ENCODE measurements at regions not wholly inside any gene's neighbourhood (a gene's known extent, or its start where the extent isn't known, plus 50 kb on each side); places are given as distances from the start of the nearest gene placed in this dataset.
"Not testable (repeated sequence)": the region's sequence is repeated elsewhere in the genome, so short reads cannot be mapped to it uniquely, and the experiment has no call there.

DNA sequence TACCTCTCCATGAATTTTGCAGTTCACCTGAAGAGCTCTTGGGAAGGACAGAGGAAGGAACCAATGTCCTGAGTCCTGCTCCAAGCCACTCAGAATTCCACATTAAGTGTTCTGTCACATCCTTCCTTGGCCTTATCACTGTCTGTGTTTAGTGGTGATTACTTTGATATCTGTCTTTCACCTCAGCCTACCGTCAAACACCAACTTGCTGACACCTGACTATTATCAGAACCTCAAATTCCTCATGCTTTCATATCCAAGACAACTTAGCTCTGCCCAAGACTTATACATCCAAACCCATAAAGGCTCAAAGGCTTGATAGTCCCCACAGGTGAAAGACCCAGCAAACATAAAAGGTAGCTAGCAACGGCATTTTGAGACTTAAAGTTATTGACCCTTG is 280.0 kb downstream of the MEX3B start:
- no peak for DNase-seq

DNA sequence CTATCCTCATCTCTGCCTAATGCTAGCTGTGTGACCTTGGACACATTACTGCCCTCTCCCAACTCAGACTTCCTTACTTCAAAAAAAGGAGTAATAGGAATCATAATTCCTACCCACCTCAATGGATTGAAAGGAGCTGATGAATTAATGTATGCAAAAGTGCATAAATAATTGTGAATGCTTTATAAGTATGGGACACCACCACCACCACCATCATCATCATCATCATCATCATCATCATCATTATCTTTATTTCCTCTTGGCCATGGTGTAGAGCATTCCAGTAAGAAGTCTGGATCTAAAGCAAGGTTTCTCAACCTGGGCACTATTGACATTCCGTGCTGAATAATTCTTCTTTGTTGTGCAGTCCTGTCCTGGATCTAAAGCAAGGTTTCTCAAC is 282.5 kb downstream of the MEX3B start:
- DNase-seq = no peak

DNA sequence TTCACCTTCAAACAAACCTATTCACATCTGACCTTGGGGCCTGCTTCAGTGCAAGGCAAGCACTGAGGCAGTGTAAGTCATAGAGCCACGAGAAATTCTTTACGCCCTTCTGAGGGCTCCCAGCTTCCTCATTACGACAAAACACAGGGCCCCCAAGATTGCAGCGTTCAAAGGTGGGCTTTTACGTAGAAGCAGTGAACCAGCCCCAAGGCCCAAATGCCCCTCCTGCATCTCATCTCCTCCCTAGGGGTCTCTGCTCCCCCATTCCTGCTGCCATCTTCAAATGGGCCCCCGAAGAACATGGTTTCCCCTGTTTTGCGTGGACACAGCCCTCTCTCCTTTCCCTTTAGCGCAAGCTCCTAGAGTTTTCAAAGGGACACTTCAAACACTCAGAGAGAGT is 285.1 kb downstream of the MEX3B start:
- no peak for DNase-seq

DNA sequence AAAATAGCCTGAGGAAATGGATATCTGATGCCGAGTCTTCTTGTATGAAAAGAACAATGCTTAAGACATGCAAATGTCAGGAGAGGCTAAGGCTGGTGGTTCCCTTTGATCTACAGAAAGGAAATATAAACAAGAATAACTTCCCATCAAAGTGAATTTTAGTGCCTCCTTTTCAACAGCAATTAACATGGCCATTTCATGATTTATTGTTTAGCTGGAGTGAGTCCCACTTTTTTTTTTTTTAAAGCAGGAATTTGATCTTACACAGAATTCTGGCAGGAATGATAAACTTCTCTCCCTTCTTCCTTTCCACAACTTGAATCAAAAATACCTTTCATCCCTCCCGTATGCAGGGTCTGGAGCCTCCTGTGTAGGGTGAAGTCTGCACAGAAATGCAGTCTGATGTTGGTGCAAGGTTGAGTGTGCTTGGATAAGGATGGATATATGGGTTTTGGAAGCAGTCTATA is 287.0 kb downstream of the MEX3B start:
- no peak for DNase-seq

DNA sequence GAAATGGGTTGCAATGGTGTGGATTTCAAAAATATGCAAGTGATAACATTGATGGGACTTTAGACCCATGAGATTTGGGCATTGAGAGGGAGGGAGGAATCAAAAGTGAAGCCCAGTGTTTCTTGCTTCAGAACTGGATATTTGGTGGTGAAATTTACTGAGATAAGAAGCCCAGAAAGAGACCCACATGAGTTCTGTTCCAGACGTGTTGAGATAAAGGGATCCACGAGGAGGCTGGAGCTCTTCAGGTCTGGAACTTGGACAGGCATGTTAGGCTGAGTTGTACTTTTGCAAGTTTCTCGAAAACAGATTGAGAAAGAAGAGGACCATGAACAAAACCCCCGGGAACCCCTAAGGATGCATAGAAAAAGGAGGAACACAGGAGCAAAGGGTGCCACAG is 290.2 kb downstream of the MEX3B start:
- DNase-seq = no peak

DNA sequence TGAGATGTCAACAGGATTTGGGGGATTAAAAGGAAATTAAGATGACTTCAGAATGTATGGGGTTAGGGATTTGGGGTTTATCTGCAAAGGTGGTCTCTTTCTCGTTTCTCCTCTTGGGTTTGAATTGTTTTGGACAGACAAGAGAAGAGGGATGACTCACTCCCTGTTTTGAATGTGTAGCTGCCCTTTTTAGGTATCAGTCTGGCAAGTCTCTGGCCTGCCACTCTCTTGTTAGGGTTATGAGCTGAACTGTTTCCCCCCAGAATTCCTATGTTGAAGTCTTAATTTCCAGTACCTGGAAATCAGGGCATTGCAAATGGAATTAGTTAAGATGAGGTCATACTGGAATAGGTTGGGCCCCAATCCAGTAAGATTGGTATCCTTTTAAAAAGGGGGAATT is 291.7 kb downstream of the MEX3B start:
- no peak for DNase-seq

DNA sequence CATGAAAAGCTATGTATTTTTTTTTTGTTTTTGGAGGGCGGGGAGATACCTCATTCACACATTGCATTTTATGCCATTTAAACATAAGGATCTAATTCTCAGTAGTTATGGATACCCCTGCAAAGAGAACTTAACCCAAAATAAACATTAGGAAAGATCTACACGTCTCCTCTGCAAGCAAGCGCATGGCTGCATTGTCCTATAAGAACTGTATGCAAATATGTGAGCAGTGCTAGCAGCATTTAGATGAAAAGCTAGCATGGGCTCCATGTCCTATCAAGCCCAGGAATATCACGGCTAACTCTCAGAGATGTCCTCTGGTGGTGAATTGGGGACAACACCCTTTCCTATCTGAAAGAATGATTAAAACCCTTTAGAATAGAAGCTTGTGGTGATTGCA is 292.8 kb downstream of the MEX3B start:
- DNase-seq = no peak

DNA sequence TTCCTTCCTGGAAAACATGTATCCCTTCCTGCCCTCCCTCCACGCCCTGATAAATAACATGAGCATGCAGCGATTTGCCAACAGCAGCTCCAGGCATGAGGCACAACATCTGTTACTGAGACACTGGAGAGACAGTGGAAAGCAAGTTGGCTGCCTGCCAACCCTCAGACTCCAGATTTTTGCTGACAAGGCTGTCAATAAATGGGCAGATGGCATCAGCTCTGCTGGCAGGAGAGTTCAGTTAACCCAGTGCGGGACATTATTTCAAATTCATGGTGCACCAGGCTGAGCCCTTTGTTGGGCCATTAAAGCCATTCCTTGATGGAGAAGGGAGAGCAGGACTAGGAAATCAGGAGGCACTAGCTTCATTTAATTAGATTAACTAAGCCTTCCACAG is 293.3 kb downstream of the MEX3B start:
- DNase-seq = no peak

DNA sequence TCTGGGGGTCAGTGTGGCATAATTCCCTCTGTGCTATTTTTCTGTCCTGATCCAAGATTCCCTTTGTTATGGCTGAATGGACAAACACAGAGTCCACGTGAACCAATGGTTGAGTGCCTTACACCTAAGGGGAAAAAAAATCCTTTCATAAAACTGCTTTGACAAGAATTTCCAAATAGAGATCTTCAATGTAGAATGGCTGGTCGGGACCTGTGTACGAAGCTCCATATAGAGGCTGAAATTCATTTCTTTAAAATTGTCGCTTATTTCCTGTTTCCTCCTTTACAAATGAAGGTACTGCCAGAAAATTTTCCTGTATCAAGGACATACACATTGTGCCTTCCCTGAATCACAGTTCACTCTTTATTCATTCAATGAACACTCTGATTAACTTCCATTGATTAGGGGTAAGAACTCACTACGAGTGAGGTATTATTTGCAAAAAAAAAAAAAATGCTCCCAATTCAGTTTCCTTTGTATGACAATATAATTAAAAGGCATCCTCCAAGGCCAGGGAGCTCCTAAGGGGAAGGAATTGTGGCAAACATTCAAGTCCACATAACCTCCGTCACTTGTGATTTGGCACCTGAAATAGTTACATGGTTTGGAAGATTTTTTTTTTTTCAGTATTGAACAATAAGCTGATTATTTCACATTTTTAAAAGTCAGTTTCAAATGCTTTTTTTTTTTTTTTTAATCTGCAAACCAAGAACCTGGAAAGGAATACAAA is 293.8 kb downstream of the MEX3B start:
- no peak for DNase-seq

DNA sequence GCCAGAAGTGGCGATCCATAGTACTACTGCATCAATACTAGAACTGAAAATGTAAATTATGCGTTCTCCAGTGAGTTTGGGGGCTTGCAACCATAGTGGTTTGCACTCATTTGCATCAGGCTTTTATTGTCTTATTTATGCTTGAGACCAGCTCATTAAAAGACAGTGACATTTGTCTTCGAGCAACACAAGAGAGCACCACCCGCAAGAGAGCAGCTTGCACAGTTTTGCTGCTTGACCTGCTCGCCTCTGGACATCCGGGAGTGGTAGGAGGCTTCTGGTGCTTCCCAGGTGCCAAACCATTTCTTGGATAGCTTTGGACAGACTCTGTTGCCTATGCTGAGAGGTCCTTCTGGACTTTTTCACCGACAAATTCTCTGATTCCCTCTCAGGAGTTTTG is 294.6 kb downstream of the MEX3B start:
- DNase-seq = no peak

DNA sequence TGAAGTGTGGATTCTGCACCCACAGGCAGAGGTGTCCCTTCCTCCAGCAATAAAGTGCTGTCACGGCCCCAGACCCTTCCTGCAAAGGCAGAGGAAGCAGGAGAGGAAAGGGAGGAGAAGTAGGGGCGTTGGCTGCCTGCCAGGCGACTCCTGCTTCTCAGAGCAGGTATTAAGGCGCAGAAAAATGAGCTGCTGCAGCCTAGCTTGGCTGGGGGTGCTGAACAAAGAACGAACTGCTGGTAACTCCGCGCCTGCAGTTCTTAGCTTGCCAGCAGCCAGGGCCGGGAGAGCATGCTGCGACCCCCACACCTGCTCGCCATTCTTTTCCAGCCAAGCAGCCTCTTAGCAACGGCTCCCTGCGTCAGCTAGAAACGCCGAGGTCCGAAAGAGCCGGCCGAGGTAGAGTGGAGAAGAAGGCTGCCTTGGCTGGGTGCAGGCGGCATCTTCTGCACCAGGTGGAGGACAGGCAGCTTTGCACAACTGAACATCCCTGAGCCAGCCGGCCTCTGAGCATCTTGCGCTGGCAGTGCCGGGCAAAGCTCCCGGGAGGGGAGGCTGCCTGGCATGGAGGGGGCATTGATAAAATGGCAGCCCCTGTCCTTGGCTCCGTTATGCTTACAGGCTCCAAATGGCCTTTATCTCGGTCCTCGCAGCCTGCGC is 296.0 kb downstream of the MEX3B start:
- no peak for DNase-seq

DNA sequence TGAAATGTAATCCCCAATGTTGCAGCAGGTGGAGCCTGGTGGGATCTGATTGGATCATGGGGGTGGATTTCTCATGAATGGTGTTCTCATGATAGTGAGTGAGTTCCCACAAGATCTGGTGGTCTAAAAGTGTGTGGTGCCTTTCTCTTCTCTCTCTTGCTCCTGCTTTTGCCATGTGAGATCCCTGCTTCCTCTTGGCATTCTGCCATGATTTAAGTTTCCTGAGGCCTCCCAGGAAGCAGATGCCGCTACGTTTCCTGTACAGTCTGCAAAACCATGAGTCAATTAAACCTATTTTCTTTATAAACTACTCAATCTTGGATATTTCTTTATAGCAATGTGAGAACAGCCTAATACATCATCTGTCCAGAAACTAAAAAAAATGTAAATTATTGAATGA is 298.3 kb downstream of the MEX3B start:
- no peak for DNase-seq

DNA sequence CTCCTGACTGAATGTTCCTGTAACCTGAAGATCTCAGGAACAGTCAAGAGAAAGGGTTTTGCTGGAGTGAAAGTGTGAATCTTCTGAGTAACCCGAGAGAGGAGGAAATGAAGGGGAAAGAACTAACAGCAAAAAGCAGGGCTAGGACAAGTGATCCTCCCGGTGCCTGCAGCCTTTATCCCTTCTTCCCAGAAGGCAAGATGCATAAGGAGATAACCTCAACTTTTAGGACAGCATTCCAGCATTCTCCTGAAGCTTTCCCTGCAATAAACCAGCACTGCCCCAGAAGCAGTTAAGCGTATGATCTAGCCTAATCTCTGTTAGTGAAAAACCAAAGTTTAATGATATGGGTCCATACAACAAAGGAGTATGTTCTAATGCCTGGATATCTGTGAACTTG is 298.8 kb downstream of the MEX3B start:
- DNase-seq = no peak

DNA sequence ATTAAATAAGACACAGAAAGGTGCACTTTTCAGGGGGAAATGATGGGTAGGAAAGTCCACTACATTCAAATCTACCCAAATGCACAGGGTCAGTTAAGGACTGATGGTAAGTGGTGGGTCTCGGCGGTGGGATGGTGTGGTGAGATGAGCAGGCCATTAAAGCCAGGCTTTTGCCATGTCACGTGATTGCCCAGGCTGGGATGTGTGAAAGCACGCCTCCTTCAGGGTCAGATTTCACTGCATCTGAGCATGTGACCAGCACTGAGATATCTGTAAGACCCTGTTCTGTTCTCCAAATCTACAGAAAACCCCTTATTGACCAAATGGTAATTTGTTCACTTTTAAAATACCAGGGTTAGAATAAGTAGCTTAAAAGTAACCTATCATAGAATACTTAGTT is 301.5 kb downstream of the MEX3B start:
- no peak for DNase-seq

DNA sequence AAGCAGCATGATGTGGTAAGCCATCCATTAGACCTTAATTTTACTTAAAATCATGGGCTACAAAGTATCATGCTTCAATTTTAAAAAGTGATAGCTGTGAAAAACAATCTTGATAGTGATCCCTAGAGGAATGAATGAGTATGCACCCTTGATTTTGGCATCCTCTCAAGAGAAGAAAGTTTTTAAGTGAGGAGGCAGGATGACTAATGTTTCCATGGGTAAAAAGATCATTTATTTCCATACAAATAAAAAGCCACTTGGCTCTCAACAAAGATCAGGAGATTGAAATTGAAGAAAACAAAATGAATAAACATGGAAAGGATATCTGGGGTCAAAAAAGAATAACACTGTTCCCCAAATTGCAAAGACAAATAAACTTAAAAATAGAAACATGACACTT is 305.4 kb downstream of the MEX3B start:
- no peak for DNase-seq

DNA sequence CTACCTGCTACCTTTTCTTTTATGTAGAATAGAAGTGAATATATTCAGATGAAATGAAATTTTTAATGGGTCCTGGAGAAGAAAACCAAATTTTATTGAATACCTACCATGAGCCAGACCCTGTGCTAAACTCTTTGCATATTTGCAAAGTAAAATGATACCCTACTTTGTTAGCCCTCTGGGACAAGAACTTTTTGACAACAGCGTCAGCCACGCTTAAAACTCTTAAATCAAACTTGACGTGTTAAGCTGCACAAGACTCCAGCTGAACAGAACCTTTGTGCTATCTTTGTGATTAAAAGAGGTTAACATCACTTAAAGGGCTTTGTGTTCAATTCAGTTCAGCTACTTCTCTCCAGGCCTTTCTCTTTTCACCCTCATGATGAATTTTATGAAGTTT is 316.5 kb downstream of the MEX3B start:
- DNase-seq = no peak

DNA sequence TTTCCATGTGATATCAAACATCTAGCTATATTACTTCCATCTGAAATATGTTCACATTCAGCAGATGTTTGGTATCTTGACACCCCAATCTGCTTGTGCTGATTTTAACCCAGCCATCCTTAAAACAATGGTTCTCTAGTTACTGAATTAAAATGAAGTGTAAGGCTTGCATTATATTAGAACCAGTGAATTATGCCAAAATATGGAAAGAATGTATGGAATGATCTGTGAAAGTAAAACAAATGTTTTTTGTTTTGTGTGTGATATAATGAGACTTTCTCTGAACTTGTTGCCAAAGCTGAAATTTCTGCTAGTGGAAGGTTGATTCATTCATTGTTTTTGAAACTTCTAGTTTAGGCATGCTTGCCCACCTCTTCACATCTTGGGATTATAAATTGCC is 317.1 kb downstream of the MEX3B start:
- DNase-seq = no peak

DNA sequence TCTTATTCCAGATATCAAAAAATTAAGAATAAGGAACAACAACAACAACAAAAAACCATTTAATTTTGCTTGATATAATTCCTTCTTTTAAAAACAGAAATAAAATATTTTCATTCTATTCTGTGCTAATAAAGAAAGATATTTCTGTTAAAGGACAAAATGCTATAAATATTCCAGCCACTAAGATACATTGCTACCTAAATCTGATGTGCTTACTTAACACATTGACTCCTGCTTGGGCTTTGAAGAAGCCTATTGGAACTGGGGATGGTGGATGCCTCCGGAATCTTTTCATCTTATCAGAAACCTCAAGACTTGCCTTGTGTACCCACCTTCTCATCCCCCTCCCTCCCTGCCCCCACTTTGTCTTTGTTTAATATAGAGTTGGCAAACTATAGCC is 320.2 kb downstream of the MEX3B start:
- DNase-seq = no peak

DNA sequence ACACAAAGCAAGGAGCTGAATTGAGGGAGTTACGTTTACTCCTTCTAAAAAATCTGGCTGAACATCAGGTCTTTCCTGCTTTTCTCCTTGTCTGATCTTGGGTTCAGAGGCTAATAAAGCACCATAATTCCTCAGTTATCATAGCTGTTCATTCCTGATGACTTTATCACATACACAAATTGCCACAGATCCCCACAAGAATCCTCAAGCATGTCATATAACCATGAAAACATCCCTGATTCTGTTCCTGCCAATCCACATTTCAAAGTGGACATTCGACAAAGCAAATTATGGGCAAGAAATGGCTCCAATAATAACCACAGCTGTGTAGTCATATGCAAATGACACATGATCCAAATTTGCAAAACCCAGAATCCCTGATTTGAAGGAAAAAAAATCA is 321.3 kb downstream of the MEX3B start:
- no peak for DNase-seq

DNA sequence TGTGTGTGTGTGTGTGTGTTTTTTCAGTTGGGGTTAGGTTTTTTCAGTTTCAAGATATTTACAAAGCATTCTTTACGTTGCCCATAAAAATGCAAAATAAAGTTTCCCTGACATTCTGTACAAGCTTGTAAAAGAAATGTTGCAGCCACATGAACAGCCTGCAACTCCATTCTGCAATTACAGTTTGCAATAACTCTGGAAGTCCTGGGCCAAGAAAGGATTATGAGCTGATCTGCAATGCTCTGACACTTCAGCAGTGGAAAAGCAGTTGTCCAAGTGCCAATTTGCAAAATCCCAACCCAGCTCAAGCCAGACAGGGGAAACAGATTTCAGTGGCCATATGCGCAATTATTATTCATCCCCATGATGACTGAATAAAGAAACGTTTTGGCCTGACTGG is 322.1 kb downstream of the MEX3B start:
- DNase-seq = no peak

DNA sequence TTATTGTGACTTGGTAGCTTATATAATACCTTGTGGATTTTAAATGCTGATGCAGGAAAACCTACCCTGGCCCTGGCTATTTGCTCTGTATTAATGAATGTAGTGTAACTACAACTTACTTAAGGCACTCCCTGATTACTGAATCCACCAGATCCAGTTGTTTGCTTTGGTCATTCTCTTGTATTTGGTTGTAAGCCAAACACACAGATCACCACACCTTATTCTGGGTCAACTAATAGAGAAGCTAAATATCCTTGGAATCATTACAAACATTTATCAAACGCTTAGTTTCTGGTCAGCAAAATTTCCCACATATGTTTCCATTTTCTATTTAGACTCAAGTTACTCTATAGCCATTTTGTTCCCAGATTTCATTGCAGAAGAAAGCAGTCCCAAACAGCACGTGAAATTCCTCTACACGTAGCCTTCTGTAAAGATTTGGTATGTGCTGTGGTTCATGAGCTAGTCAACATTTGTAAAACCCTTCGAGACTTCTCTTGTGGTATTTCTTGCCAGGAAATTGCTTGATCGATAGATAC is 322.6 kb downstream of the MEX3B start:
- no peak for DNase-seq

DNA sequence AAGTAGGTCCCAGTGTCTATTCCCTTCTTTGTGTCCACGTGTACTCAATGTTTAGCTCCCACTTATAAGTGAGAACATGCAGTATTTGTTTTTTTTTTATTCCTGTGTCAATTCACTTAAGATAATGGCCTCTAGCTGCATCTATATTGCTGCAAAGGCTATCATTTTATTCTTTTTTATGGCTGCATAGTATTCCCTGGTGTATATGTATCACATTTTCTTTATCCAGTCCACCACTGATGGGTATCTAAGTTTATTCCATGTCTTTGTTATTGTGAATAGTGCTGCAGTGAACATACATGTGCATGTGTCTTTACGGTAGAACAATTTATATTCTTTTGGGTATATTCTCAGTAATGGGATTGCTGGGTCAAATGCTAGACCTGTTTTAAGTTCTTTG is 329.4 kb downstream of the MEX3B start:
- DNase-seq = not testable (repeated sequence)

DNA sequence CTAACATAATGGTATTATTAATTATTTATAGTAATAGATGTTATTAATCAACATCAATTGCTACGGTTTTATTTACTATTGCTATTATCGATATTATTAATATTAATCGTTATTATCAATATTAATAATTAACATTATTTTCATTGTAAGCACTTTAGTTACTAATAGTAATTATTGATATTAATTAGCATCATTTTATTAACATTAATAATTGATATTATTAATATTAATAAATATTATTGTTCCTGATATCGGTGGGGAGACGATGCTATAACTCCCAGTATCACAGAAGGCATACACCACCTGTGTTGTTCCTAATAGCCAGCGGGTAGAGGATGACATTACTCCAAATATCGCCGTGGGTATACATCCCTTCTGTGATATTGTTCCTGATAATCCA is 335.5 kb downstream of the MEX3B start:
- DNase-seq = no peak

DNA sequence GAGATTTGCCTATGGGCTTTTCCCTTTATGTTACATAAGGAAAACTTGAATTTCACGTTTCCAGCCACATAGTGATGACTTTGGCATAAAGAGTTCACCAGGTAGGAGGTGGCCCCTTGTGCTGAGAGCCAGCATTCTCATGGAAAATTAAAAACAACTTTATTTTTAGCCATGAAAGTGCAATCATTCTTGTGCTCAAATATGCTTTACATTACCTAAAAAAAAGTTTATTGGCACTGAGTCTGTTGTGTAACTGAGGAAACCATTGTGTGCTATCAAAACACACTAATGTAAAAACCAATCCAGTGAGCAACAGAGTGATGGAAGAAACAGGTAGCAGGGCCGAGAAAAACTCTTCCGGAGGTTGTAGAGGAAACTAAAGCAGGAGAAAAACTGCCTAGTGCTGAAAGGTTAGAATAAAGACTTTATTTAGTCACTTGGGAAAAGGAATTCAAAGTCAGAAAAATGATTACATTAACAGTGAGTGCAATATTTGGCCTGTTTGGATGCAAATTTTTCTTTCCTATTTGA is 332.9 kb upstream of the TMC3 start:
- DNase-seq = not testable (repeated sequence)
